SH-SY5Y (cell line): ENCODE measurements at regions not wholly inside any gene's neighbourhood (a gene's known extent, or its start where the extent isn't known, plus 50 kb on each side); places are given as distances from the start of the nearest gene placed in this dataset.

ENCODE experiments used
- GATA2 ChIP-seq: IDR thresholded peaks from 2 replicates; pipeline ENCODE4 v1.6.1; 2011; ENCODE audit warnings: mild to moderate bottlenecking, low read depth, low read length
- GATA3 ChIP-seq: IDR thresholded peaks from 2 replicates; pipeline ENCODE4 v1.6.1; 2011; ENCODE audit warnings: low read depth, mild to moderate bottlenecking, low read length, moderate library complexity

DNA sequence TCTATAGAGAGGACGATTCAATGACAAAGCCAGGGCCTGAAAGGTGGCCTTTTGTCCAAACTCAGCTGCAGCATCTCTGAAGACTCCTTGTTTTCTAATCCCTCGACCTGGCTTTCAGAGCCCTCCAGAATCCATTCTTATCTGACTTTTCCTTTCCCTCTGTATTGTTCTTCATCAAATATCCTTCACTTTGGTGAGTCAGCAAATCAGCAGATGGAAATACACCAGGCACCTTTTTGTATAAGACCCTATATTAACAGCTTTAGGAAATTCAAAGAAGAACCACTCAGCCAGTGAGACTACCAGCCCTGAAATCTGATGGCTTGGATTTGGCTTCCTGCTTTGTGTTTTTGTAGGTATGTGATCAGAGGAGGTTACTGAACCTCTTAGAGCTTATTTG lies 81.9 kb upstream of the RAB11FIP2 start:
- TF ChIP-seq GATA2: no peak
- no peak for TF ChIP-seq GATA3
